22Rv1 (cell line): ENCODE measurements at regions not wholly inside any gene's neighbourhood (a gene's known extent, or its start where the extent isn't known, plus 50 kb on each side); places are given as distances from the start of the nearest gene placed in this dataset.

Experiments
- H3K27ac ChIP-seq: fragments of 450-650 bp; 2 replicates; pipeline ENCODE4 v1.5.1; 2017
- CTCF ChIP-seq: fragments of 450-650 bp; IDR thresholded peaks from 2 replicates; pipeline ENCODE4 v1.5.1; 2017; ENCODE audit warnings: mild to moderate bottlenecking
- ZFX ChIP-seq: fragments of 450-650 bp; IDR thresholded peaks from 2 replicates; pipeline ENCODE4 v1.6.1; 2017; ENCODE audit warnings: antibody characterized with exemption, borderline replicate concordance

GRCh38 chr4:166363198-166363597 is 490.2 kb downstream of the TLL1 start:
- no peak for TF ChIP-seq CTCF
- TF ChIP-seq ZFX = no peak
- H3K27ac ChIP-seq = no peak overlapping the region

- no peak for TF ChIP-seq ZFX
- TF ChIP-seq CTCF = no peak
- no peak overlapping the region for H3K27ac ChIP-seq
These were observed 493.0 kb downstream of the TLL1 start for GRCh38 chr4:166366012-166366411.

- H3K27ac ChIP-seq = no peak overlapping the region
- no peak for TF ChIP-seq CTCF
- TF ChIP-seq ZFX = no peak
These were observed 504.5 kb downstream of the TLL1 start for GRCh38 chr4:166377578-166377977.

- no peak for TF ChIP-seq ZFX
- no peak for TF ChIP-seq CTCF
- no peak overlapping the region for H3K27ac ChIP-seq
These were observed 513.7 kb downstream of the TLL1 start for GRCh38 chr4:166386491-166387360.

- no peak overlapping the region for H3K27ac ChIP-seq
- TF ChIP-seq CTCF (no peak), ZFX (no peak)
These were observed 518.5 kb downstream of the TLL1 start for GRCh38 chr4:166391501-166391900.

GRCh38 chr4:166399021-166399420 is 526.0 kb downstream of the TLL1 start:
- TF ChIP-seq ZFX (no peak), CTCF (no peak)
- no peak overlapping the region for H3K27ac ChIP-seq

GRCh38 chr4:166400270-166400894 is 527.3 kb downstream of the TLL1 start:
- TF ChIP-seq ZFX (no peak), CTCF (no peak)

More at GRCh38 chr4:166400270-166400894, 527.3 kb downstream of the TLL1 start:
- H3K27ac ChIP-seq = no peak overlapping the region
